ENCODE measurements at regions not wholly inside any gene's neighbourhood (a gene's known extent, or its start where the extent isn't known, plus 50 kb on each side); places are given as distances from the start of the nearest gene placed in this dataset.

DNA sequence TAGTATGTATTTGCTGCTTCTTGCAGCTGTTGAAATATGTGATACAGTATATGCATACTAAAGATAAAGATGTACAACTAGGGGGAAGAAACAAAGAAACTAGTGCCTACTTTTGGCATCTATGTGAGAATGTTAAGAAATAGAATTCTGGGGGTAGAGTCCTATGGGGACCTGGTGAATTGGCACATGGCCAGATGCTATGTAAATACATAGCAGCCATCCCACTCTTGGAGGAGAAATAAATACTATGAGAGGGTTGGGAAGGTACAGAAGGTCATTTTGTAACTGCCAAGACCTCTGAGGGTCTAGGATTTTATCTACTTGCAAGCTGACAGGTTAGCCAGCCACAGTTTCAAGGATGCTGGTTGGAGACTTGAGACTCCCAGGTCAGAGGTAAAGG is 298.3 kb upstream of the TBL1XR1 start:
- Histone ChIP-seq H3K4me2 (ENCODE audit: insufficient read depth, low read length) (no peak overlapping the region), H3K9ac (replicated peaks; ENCODE audit: extremely low read depth, insufficient read depth, low read length) (no peak overlapping the region), H3K4me3 (replicated peaks in 1 of 3; ENCODE audit: insufficient read depth in 1 of 3, low read depth in 1 of 3, low read length in 3 of 3) (no peak overlapping the region), H3K4me1 (ENCODE audit: control insufficient read depth, extremely low read depth, insufficient read depth, low read length) (peaks cover 2% of the 10 kb centered on the region), H2AFZ (ENCODE audit: low read depth, low read length) (no peak overlapping the region), H3K27ac (ENCODE audit: insufficient read depth, low read depth, low read length) (no peak overlapping the region), H3K9me3 (replicated peaks; ENCODE audit: control insufficient read depth, insufficient read depth, low read length) (no peaks in the 10 kb centered on the region), H3K27me3 (ENCODE audit: control insufficient read depth in 2 of 2, insufficient read depth in 2 of 2, low read length in 2 of 2) (no peaks in the 10 kb centered on the region), H3K36me3 (ENCODE audit: control insufficient read depth in 2 of 2, extremely low read depth in 1 of 2, insufficient read depth in 2 of 2, low read length in 2 of 2) (no peaks in the 10 kb centered on the region), H3K9me1 (replicated peaks; ENCODE audit: control insufficient read depth, extremely low read depth, insufficient read depth, low read length) (no peaks in the 10 kb centered on the region), H3K79me2 (ENCODE audit: control insufficient read depth, insufficient read depth, low read length) (no peaks in the 10 kb centered on the region), H4K20me1 (replicated peaks; ENCODE audit: control insufficient read depth, extremely low read depth, insufficient read depth, low read length) (no peaks in the 10 kb centered on the region)
- FAIRE-seq (no peak), DNase-seq (ENCODE audit: low read depth, low spot score) (no peak)
- intact Hi-C loops (cut with micrococcal nuclease) (no loop called here), dilution Hi-C loops (cut with MboI; ENCODE audit: extremely low pct_ligation_motif_present, low sequenced_read_pairs) (no loop called here)
- no TSS peak for BruUV-seq (replicated peaks)
- ChIA-PET POLR2A (no interaction called here), CTCF (interaction anchor here (1.0 to 1.3 kb wide), 2 partner anchors 8 to 10 kb away, joined by 3 read pairs; no protein-coding TSS in a partner anchor)
- TF ChIP-seq POLR2AphosphoS5 (IDR thresholded peaks at IDR 0.05; ENCODE audit: insufficient read depth, low read depth, low read length) (no peak), MYC (IDR thresholded peaks at IDR 0.05; ENCODE audit: low read depth, low read length) (no peak)

DNA sequence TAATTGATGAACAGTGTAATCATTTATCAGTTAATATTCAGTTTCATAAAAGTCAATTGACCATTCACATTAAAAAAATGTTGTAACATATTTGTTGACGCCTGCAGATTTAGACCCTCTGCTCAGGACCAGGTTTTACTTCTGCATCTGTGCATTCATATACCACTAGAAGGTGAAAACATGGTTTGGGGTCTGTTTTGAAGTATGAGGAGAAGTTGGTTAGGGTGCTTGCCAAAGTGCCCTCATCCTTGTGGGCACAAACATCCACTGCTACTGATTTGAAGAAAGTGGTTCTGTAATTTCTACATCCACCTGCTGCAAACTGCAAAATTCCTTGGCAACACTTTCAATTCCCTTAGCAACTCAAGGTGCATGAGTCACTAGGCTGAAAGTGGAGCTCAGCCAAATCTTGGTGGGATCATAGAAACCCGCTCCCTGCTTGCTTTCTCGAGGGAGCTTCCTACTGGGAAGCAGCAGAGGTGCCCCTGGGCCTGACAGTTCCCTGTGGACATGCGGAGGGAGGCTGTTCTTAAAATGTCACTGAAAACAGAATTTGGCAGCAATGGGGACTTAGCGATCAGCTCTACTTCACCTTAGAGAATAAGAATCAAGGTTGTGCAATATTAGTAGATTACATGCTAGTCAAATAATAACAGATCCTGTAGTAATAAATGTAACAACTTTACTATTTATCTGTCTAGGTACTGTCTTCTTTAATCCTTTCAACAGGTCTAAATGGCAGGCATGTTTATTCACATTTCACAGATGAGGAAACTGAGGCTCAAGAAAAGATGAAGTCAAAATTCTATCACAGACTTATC is 301.0 kb upstream of the TBL1XR1 start:
- Histone ChIP-seq H3K36me3 (ENCODE audit: control insufficient read depth in 2 of 2, extremely low read depth in 1 of 2, insufficient read depth in 2 of 2, low read length in 2 of 2) (no peaks in the 10 kb centered on the region), H2AFZ (ENCODE audit: low read depth, low read length) (no peak overlapping the region), H3K27ac (ENCODE audit: insufficient read depth, low read depth, low read length) (no peak overlapping the region), H3K9me3 (replicated peaks; ENCODE audit: control insufficient read depth, insufficient read depth, low read length) (no peaks in the 10 kb centered on the region), H3K79me2 (ENCODE audit: control insufficient read depth, insufficient read depth, low read length) (no peaks in the 10 kb centered on the region), H3K4me2 (ENCODE audit: insufficient read depth, low read length) (no peak overlapping the region), H3K4me1 (ENCODE audit: control insufficient read depth, extremely low read depth, insufficient read depth, low read length) (no peaks in the 10 kb centered on the region), H3K4me3 (replicated peaks in 1 of 3; ENCODE audit: insufficient read depth in 1 of 3, low read depth in 1 of 3, low read length in 3 of 3) (no peak overlapping the region), H3K27me3 (ENCODE audit: control insufficient read depth in 2 of 2, insufficient read depth in 2 of 2, low read length in 2 of 2) (no peaks in the 10 kb centered on the region), H3K9ac (replicated peaks; ENCODE audit: extremely low read depth, insufficient read depth, low read length) (no peak overlapping the region), H3K9me1 (replicated peaks; ENCODE audit: control insufficient read depth, extremely low read depth, insufficient read depth, low read length) (no peaks in the 10 kb centered on the region), H4K20me1 (replicated peaks; ENCODE audit: control insufficient read depth, extremely low read depth, insufficient read depth, low read length) (no peaks in the 10 kb centered on the region)
- TF ChIP-seq POLR2A (IDR thresholded peaks at IDR 0.05; ENCODE audit: low read depth, low read length) (no peak), FOS (IDR thresholded peaks at IDR 0.05; ENCODE audit: borderline replicate concordance, insufficient read depth, low read length) (no peak), MYC (IDR thresholded peaks at IDR 0.05; ENCODE audit: low read depth, low read length) (no peak), EZH2 (IDR thresholded peaks at IDR 0.05; ENCODE audit: borderline replicate concordance, low read depth, low read length, severe bottlenecking) (no peak), GATA2 (IDR thresholded peaks at IDR 0.05; ENCODE audit: insufficient read depth, insufficient read length, low read depth, low read length) (no peak), JUN (IDR thresholded peaks at IDR 0.05; ENCODE audit: borderline replicate concordance, insufficient read depth, insufficient read length, low read depth) (no peak), POLR2AphosphoS5 (IDR thresholded peaks at IDR 0.05; ENCODE audit: insufficient read depth, low read depth, low read length) (no peak)
- TF ChIP-seq, protein P1, sequence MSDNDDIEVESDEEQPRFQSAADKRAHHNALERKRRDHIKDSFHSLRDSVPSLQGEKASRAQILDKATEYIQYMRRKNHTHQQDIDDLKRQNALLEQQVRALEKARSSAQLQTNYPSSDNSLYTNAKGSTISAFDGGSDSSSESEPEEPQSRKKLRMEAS (IDR thresholded peaks at IDR 0.05; ENCODE audit: insufficient read depth, insufficient read length), result no peak
- TF ChIP-seq, protein P2, sequence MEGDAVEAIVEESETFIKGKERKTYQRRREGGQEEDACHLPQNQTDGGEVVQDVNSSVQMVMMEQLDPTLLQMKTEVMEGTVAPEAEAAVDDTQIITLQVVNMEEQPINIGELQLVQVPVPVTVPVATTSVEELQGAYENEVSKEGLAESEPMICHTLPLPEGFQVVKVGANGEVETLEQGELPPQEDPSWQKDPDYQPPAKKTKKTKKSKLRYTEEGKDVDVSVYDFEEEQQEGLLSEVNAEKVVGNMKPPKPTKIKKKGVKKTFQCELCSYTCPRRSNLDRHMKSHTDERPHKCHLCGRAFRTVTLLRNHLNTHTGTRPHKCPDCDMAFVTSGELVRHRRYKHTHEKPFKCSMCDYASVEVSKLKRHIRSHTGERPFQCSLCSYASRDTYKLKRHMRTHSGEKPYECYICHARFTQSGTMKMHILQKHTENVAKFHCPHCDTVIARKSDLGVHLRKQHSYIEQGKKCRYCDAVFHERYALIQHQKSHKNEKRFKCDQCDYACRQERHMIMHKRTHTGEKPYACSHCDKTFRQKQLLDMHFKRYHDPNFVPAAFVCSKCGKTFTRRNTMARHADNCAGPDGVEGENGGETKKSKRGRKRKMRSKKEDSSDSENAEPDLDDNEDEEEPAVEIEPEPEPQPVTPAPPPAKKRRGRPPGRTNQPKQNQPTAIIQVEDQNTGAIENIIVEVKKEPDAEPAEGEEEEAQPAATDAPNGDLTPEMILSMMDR (IDR thresholded peaks at IDR 0.05; ENCODE audit: extremely low read depth in 1 of 2, insufficient read depth in 1 of 2, low read depth in 1 of 2, low read length in 2 of 2), result no peak
- ChIA-PET CTCF (interaction anchor here (0.9 to 1.0 kb wide), 2 partner anchors 10 to 446 kb away, joined by 3 read pairs; no protein-coding TSS in a partner anchor), POLR2A (no interaction called here)
- intact Hi-C loops (cut with micrococcal nuclease), result no loop called here
- dilution Hi-C loops (cut with MboI; ENCODE audit: extremely low pct_ligation_motif_present, low sequenced_read_pairs), result no loop called here
- no peak for FAIRE-seq
- BruUV-seq (replicated peaks), result no TSS peak
- peak; percentile 43 for DNase-seq (ENCODE audit: low read depth, low spot score)
